ENCODE measurements at regions not wholly inside any gene's neighbourhood (a gene's known extent, or its start where the extent isn't known, plus 50 kb on each side); places are given as distances from the start of the nearest gene placed in this dataset.

- Histone ChIP-seq H3K27me3 (ENCODE audit: control insufficient read depth in 2 of 2, insufficient read depth in 2 of 2, low read length in 2 of 2) (peaks cover 2 to 8% of the 10 kb centered on the region in 2 donors), H3K79me2 (ENCODE audit: insufficient read depth, low read length) (no peaks in the 10 kb centered on the region), H3K4me1 (ENCODE audit: control insufficient read depth in 1 of 2, insufficient read depth in 2 of 2, low read length in 2 of 2) (peaks cover 37 to 38% of the 10 kb centered on the region in 2 donors), H4K20me1 (ENCODE audit: insufficient read depth, low read length) (no peaks in the 10 kb centered on the region), H3K9ac (ENCODE audit: insufficient read depth, low read length, poor library complexity, severe bottlenecking) (no peak overlapping the region), H3K9me3 (replicated peaks in 1 of 2; ENCODE audit: control insufficient read depth in 1 of 2, insufficient read depth in 1 of 2, low read length in 2 of 2) (no peaks in the 10 kb centered on the region), H3K36me3 (replicated peaks in 1 of 2; ENCODE audit: control insufficient read depth in 1 of 2, insufficient read depth in 2 of 2, low read length in 2 of 2) (no peaks in the 10 kb centered on the region), H3K27ac (ENCODE audit: low read depth in 1 of 2, low read length in 2 of 2) (no peak overlapping the region), H3K4me3 (replicated peaks in 1 of 3; ENCODE audit: low read depth in 2 of 3, low read length in 3 of 3) (no peak overlapping the region), H3K4me2 (replicated peaks; ENCODE audit: extremely low read depth, low read length, poor library complexity, severe bottlenecking) (no peak overlapping the region), H2AFZ (ENCODE audit: insufficient read depth, low read depth, low read length, poor library complexity, severe bottlenecking) (no peak overlapping the region)
- no peak overlapping the region for H3K4me3 Mint-ChIP-seq
- peaks cover 11 to 16% (median 16%) of the 10 kb centered on the region in 3 donors for H3K27me3 Mint-ChIP-seq (ENCODE audit: low read depth in 3 of 3)
- H3K9me3 Mint-ChIP-seq = no peaks in the 10 kb centered on the region
- peak overlapping the region in 1 of 7 donors; percentile 2 for H3K27ac Mint-ChIP-seq
- H3K4me1 Mint-ChIP-seq = peaks cover 34% of the 10 kb centered on the region
- WGBS (ENCODE audit: insufficient coverage) = 89% methylated on average over 2 of the region's 4 CpGs
- intact Hi-C loops (cut with micrococcal nuclease) = no loop called here
- DNase-seq = no peak
- TF ChIP-seq CTCF (IDR thresholded peaks at IDR 0.05) = no peak
- H3K36me3 Mint-ChIP-seq = peaks cover 0 to 2% of the 10 kb centered on the region in 2 donors
These were observed 429.3 kb upstream of the CADM1 start for GRCh38 chr11:115933564-115933963.

DNA sequence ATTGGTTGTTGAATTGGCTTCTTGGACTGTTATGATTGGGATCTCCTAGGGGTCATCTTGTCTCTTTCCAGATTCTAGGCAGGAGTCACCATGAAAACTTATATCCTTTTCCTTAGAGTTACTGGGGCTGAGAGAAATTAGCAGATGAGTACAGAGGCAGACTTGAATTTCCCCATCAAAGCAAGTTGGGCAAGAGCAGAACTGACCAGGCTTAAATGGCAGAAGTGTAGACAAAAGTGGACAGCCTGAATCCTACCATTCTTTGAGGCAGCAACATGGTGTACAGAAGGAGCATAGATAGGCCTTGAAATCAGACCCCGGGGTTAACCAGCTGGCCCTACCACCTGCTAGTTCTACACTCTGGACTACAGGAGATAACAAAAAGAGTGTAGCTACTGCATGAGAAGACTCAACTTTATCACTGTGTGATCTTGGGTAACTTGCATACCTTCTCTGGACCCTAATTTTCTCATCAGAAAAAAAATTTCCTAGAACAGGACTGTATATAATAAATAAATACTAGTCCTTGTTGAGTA, 427.4 kb upstream of the CADM1 start:
- Mint-ChIP-seq H3K27ac (peak overlapping the region; percentile 76 to 91 (median 86)), H3K27me3 (ENCODE audit: low read depth in 3 of 3) (peaks cover 19 to 20% (median 20%) of the 10 kb centered on the region in 3 donors), H3K4me1 (peaks cover 38% of the 10 kb centered on the region), H3K9me3 (no peaks in the 10 kb centered on the region), H3K36me3 (peaks cover 0 to 2% of the 10 kb centered on the region in 2 donors), H3K4me3 (peak overlapping the region in 1 of 2 donors; percentile 86)
- TF ChIP-seq CTCF (IDR thresholded peaks at IDR 0.05) = no peak
- H3K4me1 ChIP-seq (ENCODE audit: control insufficient read depth in 1 of 2, insufficient read depth in 2 of 2, low read length in 2 of 2) = peaks cover 44 to 47% of the 10 kb centered on the region in 2 donors
- no peaks in the 10 kb centered on the region for H3K36me3 ChIP-seq (replicated peaks in 1 of 2; ENCODE audit: control insufficient read depth in 1 of 2, insufficient read depth in 2 of 2, low read length in 2 of 2)
- H3K27ac ChIP-seq (ENCODE audit: low read depth in 1 of 2, low read length in 2 of 2) = peak overlapping the region; percentile 62 to 83
- peak; percentile 44 to 78 (median 58) for DNase-seq
- WGBS (ENCODE audit: insufficient coverage) = no CpG with 5 or more reads among the region's 1 CpG
- peaks cover 0 to 3% of the 10 kb centered on the region in 2 donors for H3K27me3 ChIP-seq (ENCODE audit: control insufficient read depth in 2 of 2, insufficient read depth in 2 of 2, low read length in 2 of 2)
- peak overlapping the region in 1 of 3 experiments; percentile 54 for H3K4me3 ChIP-seq (replicated peaks in 1 of 3; ENCODE audit: low read depth in 2 of 3, low read length in 3 of 3)
- no peaks in the 10 kb centered on the region for H3K9me3 ChIP-seq (replicated peaks in 1 of 2; ENCODE audit: control insufficient read depth in 1 of 2, insufficient read depth in 1 of 2, low read length in 2 of 2)
- H3K9ac ChIP-seq (ENCODE audit: insufficient read depth, low read length, poor library complexity, severe bottlenecking) = peak overlapping the region; percentile 13
- no peak overlapping the region for H2AFZ ChIP-seq (ENCODE audit: insufficient read depth, low read depth, low read length, poor library complexity, severe bottlenecking)
- intact Hi-C loops (cut with micrococcal nuclease) = no loop called here
- no peaks in the 10 kb centered on the region for H3K79me2 ChIP-seq (ENCODE audit: insufficient read depth, low read length)
- peak overlapping the region; percentile 65 for H3K4me2 ChIP-seq (replicated peaks; ENCODE audit: extremely low read depth, low read length, poor library complexity, severe bottlenecking)
- no peaks in the 10 kb centered on the region for H4K20me1 ChIP-seq (ENCODE audit: insufficient read depth, low read length)

Data from CD14-positive monocyte (primary cell).